ENCODE measurements at regions not wholly inside any gene's neighbourhood (a gene's known extent, or its start where the extent isn't known, plus 50 kb on each side); places are given as distances from the start of the nearest gene placed in this dataset.

GRCh38 chr2:221831051-221831450 lies 258.9 kb upstream of the EPHA4 start:
- no peak overlapping the region for H3K18ac ChIP-seq (ENCODE audit: low read depth, low read length)
- H3K56ac ChIP-seq (ENCODE audit: extremely low read depth, insufficient read depth, low read length): no peak overlapping the region
- ChIA-PET CTCF (no interaction called here), POLR2A (ENCODE audit: unreplicated experiment) (no interaction called here)
- H3K27me3 ChIP-seq (ENCODE audit: control insufficient read depth, insufficient read depth, low read length): no peaks in the 10 kb centered on the region
- no peak overlapping the region for H2AK5ac ChIP-seq (ENCODE audit: low read depth, low read length)
- no peaks in the 10 kb centered on the region for H3K36me3 ChIP-seq (ENCODE audit: control insufficient read depth, insufficient read depth, low read length)
- no peaks in the 10 kb centered on the region for H3K79me1 ChIP-seq (ENCODE audit: low read depth in 1 of 2, low read length in 2 of 2)
- no peak overlapping the region for H3K14ac ChIP-seq (replicated peaks; ENCODE audit: low read depth, low read length)
- H2BK120ac ChIP-seq (ENCODE audit: low read depth, low read length): no peak overlapping the region
- H2BK15ac ChIP-seq (ENCODE audit: low read depth, low read length): no peak overlapping the region
- H3K9me1 ChIP-seq (ENCODE audit: insufficient read depth, low read length): no peaks in the 10 kb centered on the region
- no peak overlapping the region for H4K8ac ChIP-seq (ENCODE audit: low read depth in 2 of 2, low read length in 2 of 2)
- no peak for TF ChIP-seq CHD1 (IDR thresholded peaks at IDR 0.05; ENCODE audit: low read depth, low read length)
- no peak for TF ChIP-seq BHLHE40 (IDR thresholded peaks at IDR 0.05; ENCODE audit: low read depth, low read length)
- no peak for TF ChIP-seq CEBPB (IDR thresholded peaks at IDR 0.05; ENCODE audit: low read depth, low read length)
- TF ChIP-seq MAFK (IDR thresholded peaks at IDR 0.05; ENCODE audit: low read depth, low read length): no peak
- no peak for TF ChIP-seq RFX5 (IDR thresholded peaks at IDR 0.05; ENCODE audit: low read depth, low read length)
- no peak for TF ChIP-seq SMC3 (IDR thresholded peaks at IDR 0.05; ENCODE audit: low read depth, low read length)
- no peak for TF ChIP-seq MXI1 (IDR thresholded peaks at IDR 0.05; ENCODE audit: borderline replicate concordance, low read depth, low read length)
- TF ChIP-seq MAZ (IDR thresholded peaks at IDR 0.05; ENCODE audit: borderline replicate concordance, low read depth, low read length): no peak
- TF ChIP-seq CTCF (conservative IDR thresholded peaks at IDR 0.05; ENCODE audit: low read depth, low read length): no peak
- no peak for TF ChIP-seq RCOR1 (IDR thresholded peaks at IDR 0.05; ENCODE audit: insufficient replicate concordance, low read length)
- TF ChIP-seq, protein P1, sequence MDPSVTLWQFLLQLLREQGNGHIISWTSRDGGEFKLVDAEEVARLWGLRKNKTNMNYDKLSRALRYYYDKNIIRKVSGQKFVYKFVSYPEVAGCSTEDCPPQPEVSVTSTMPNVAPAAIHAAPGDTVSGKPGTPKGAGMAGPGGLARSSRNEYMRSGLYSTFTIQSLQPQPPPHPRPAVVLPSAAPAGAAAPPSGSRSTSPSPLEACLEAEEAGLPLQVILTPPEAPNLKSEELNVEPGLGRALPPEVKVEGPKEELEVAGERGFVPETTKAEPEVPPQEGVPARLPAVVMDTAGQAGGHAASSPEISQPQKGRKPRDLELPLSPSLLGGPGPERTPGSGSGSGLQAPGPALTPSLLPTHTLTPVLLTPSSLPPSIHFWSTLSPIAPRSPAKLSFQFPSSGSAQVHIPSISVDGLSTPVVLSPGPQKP (IDR thresholded peaks at IDR 0.05; ENCODE audit: borderline replicate concordance, low read depth, low read length): no peak
- no peak for TF ChIP-seq POLR2A (IDR thresholded peaks at IDR 0.05; ENCODE audit: low read depth, low read length)
- H4K91ac ChIP-seq (ENCODE audit: insufficient read depth, low read depth, low read length): no peak overlapping the region
- no peak for ATAC-seq (ENCODE audit: low read depth)
- no peak overlapping the region for H2AK9ac ChIP-seq (replicated peaks; ENCODE audit: low read depth, low read length, poor library complexity)
- no peak for DNase-seq
- no peaks in the 10 kb centered on the region for H3K4me1 ChIP-seq (ENCODE audit: control insufficient read depth, insufficient read depth, low read length)
- intact Hi-C loops (cut with micrococcal nuclease): no loop called here
- no peaks in the 10 kb centered on the region for H4K20me1 ChIP-seq (ENCODE audit: insufficient read depth, low read length)
- no peak overlapping the region for H2BK20ac ChIP-seq (ENCODE audit: low read depth, low read length)
- H3K9ac ChIP-seq (ENCODE audit: low read depth, low read length): no peak overlapping the region
- dilution Hi-C loops (cut with HindIII; ENCODE audit: low sequenced_read_pairs, unreplicated experiment): no loop called here
- no peak overlapping the region for H2AFZ ChIP-seq (replicated peaks; ENCODE audit: low read length, poor library complexity)
- H3K4ac ChIP-seq (ENCODE audit: low read depth, low read length): no peak overlapping the region
- WGBS, 2 experiments (ENCODE audit: extremely low coverage in 2 of 2, insufficient read length in 1 of 2): 80% methylated on average over 1 of the region's 2 CpGs; no CpG with 5 or more reads in 1 of the 2 experiments
- no TSS peak for BruUV-seq (replicated peaks)
- no peak overlapping the region for H3K23ac ChIP-seq (ENCODE audit: low read depth, low read length)
- H3K4me2 ChIP-seq (ENCODE audit: low read depth, low read length): no peak overlapping the region
- no peak overlapping the region for H3K4me3 ChIP-seq (ENCODE audit: insufficient read depth, low read depth, low read length)
- no peak overlapping the region for H2BK5ac ChIP-seq (ENCODE audit: low read depth, low read length, poor library complexity, severe bottlenecking)
- H3K9me3 ChIP-seq (ENCODE audit: control insufficient read depth, insufficient read depth, low read length): no peaks in the 10 kb centered on the region
- no peak overlapping the region for H4K5ac ChIP-seq (ENCODE audit: low read depth, low read length)
- in situ Hi-C loops (cut with MboI; ENCODE audit: low sequenced_read_pairs): no loop called here
- no peak overlapping the region for H3K27ac ChIP-seq (ENCODE audit: insufficient read depth, low read length)
